ENCODE measurements at regions not wholly inside any gene's neighbourhood (a gene's known extent, or its start where the extent isn't known, plus 50 kb on each side); places are given as distances from the start of the nearest gene placed in this dataset.

DNA sequence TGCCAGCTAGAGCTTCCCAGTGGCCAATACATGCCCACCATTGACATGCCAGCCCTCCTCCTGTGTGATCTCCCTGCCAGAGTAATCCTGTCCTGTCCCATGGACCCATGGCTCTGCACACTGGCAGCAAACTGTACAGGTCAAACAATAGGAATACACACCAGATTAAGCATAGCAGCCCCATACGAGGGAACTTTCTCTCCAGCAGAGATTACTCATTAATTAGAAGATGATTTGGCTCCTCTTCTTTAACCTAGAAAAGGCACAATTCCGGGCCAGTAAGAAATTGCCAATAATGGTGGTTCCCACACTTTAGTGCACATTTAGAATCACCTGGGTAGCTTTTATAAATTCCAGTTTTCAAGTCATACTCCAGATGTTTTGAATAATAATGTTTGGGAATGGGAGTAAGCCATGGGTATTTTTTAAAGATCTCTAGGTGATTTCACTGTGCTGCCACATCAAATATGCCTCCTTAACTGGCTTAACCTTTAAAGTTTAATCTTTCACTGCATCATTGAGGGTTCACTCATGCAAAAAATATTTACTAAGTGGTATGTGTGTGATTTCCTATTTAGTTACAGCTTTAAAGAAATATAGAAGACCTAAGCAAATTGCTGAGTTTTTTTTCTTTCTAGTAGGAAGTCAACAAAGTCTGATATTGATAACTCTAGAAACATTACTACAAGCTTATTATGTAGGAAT, 277.6 kb upstream of the NWD2 start:
- DNase-seq: no peak
- no peak overlapping the region for H2AFZ ChIP-seq (ENCODE audit: insufficient read depth, low read depth, low read length, poor library complexity, severe bottlenecking)
- H3K4me3 ChIP-seq (ENCODE audit: control extremely low read depth in 1 of 5, extremely low read depth in 1 of 5, insufficient read depth in 1 of 5, low read depth in 2 of 5, low read length in 4 of 5): no peak overlapping the region
- H3K9ac ChIP-seq (ENCODE audit: low read length): no peak overlapping the region
- ATAC-seq (ENCODE audit: low read depth): no peak
- H3K4me1 ChIP-seq (ENCODE audit: control insufficient read depth in 2 of 2, insufficient read depth in 2 of 2, low read length in 2 of 2): no peaks in the 10 kb centered on the region
- H3K36me3 ChIP-seq (replicated peaks in 1 of 2; ENCODE audit: control extremely low read depth in 1 of 2, control insufficient read depth in 1 of 2, extremely low read depth in 1 of 2, insufficient read depth in 2 of 2, low read length in 1 of 2): no peaks in the 10 kb centered on the region
- intact Hi-C loops (cut with micrococcal nuclease): no loop called here
- H3K4me1 Mint-ChIP-seq: no peaks in the 10 kb centered on the region
- ChIA-PET CTCF (no interaction called here), POLR2A (no interaction called here)
- no peaks in the 10 kb centered on the region for H3K27me3 ChIP-seq (replicated peaks in 1 of 4; ENCODE audit: control extremely low read depth in 1 of 4, control insufficient read depth in 3 of 4, insufficient read depth in 4 of 4, low read length in 3 of 4)
- H3K9me3 ChIP-seq (ENCODE audit: control extremely low read depth in 1 of 3, control insufficient read depth in 2 of 3, insufficient read depth in 1 of 3, low read length in 2 of 3): no peaks in the 10 kb centered on the region
- no peaks in the 10 kb centered on the region for H4K20me1 ChIP-seq (ENCODE audit: control insufficient read depth, insufficient read depth, low read length, poor library complexity, severe bottlenecking)
- H3K27ac ChIP-seq (ENCODE audit: low read length in 2 of 2): no peak overlapping the region
- TF ChIP-seq, protein P1, sequence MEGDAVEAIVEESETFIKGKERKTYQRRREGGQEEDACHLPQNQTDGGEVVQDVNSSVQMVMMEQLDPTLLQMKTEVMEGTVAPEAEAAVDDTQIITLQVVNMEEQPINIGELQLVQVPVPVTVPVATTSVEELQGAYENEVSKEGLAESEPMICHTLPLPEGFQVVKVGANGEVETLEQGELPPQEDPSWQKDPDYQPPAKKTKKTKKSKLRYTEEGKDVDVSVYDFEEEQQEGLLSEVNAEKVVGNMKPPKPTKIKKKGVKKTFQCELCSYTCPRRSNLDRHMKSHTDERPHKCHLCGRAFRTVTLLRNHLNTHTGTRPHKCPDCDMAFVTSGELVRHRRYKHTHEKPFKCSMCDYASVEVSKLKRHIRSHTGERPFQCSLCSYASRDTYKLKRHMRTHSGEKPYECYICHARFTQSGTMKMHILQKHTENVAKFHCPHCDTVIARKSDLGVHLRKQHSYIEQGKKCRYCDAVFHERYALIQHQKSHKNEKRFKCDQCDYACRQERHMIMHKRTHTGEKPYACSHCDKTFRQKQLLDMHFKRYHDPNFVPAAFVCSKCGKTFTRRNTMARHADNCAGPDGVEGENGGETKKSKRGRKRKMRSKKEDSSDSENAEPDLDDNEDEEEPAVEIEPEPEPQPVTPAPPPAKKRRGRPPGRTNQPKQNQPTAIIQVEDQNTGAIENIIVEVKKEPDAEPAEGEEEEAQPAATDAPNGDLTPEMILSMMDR (IDR thresholded peaks at IDR 0.05): no peak
- no peak for TF ChIP-seq EZH2 (IDR thresholded peaks at IDR 0.05; ENCODE audit: borderline replicate concordance, insufficient read depth, low read depth, low read length, poor library complexity, severe bottlenecking)
- no peak overlapping the region for H3K27ac Mint-ChIP-seq
- no peak overlapping the region for H3K4me2 ChIP-seq (replicated peaks; ENCODE audit: low read depth, low read length, poor library complexity, severe bottlenecking)
- no peak overlapping the region for H3K4me3 Mint-ChIP-seq
- WGBS (ENCODE audit: insufficient coverage): no CpG with 5 or more reads among the region's 2 CpGs
- H3K27me3 Mint-ChIP-seq: no peaks in the 10 kb centered on the region
- no peaks in the 10 kb centered on the region for H3K79me2 ChIP-seq (ENCODE audit: control insufficient read depth, insufficient read depth, low read length)
- H3K9me3 Mint-ChIP-seq (ENCODE audit: insufficient read depth): no peaks in the 10 kb centered on the region

DNA sequence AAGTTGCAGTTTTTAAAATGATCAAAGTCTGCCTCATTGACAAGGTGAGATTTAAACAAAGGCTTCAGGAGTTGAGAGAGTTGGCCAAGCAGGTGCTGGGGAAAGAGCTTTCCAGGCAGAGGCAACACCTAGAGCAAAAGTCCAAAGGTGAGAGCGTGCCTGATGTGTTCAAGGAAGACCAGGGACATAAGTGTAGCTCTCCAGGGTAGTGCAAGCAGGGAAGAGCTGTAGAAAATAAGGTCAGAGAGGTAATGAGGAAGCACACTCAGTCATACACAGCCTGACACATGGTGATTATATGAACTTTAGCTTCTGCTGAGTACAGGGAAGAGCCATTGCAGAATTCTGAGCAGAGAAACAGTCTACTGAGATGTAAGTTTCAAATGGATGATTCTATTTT, 265.0 kb upstream of the NWD2 start:
- H3K4me1 Mint-ChIP-seq: no peaks in the 10 kb centered on the region
- DNase-seq: no peak
- no peaks in the 10 kb centered on the region for H3K9me3 Mint-ChIP-seq (ENCODE audit: insufficient read depth)
- TF ChIP-seq, protein P1 (IDR thresholded peaks at IDR 0.05): no peak
- TF ChIP-seq EZH2 (IDR thresholded peaks at IDR 0.05; ENCODE audit: borderline replicate concordance, insufficient read depth, low read depth, low read length, poor library complexity, severe bottlenecking): no peak
- Histone ChIP-seq H3K27ac (ENCODE audit: low read length in 2 of 2) (no peak overlapping the region), H3K4me2 (replicated peaks; ENCODE audit: low read depth, low read length, poor library complexity, severe bottlenecking) (no peak overlapping the region), H2AFZ (ENCODE audit: insufficient read depth, low read depth, low read length, poor library complexity, severe bottlenecking) (no peak overlapping the region), H3K9ac (ENCODE audit: low read length) (no peak overlapping the region), H3K36me3 (replicated peaks in 1 of 2; ENCODE audit: control extremely low read depth in 1 of 2, control insufficient read depth in 1 of 2, extremely low read depth in 1 of 2, insufficient read depth in 2 of 2, low read length in 1 of 2) (no peaks in the 10 kb centered on the region), H4K20me1 (ENCODE audit: control insufficient read depth, insufficient read depth, low read length, poor library complexity, severe bottlenecking) (no peaks in the 10 kb centered on the region), H3K79me2 (ENCODE audit: control insufficient read depth, insufficient read depth, low read length) (no peaks in the 10 kb centered on the region), H3K27me3 (replicated peaks in 1 of 4; ENCODE audit: control extremely low read depth in 1 of 4, control insufficient read depth in 3 of 4, insufficient read depth in 4 of 4, low read length in 3 of 4) (no peaks in the 10 kb centered on the region), H3K9me3 (ENCODE audit: control extremely low read depth in 1 of 3, control insufficient read depth in 2 of 3, insufficient read depth in 1 of 3, low read length in 2 of 3) (no peaks in the 10 kb centered on the region), H3K4me1 (ENCODE audit: control insufficient read depth in 2 of 2, insufficient read depth in 2 of 2, low read length in 2 of 2) (no peaks in the 10 kb centered on the region), H3K4me3 (ENCODE audit: control extremely low read depth in 1 of 5, extremely low read depth in 1 of 5, insufficient read depth in 1 of 5, low read depth in 2 of 5, low read length in 4 of 5) (no peak overlapping the region)
- no peak for ATAC-seq (ENCODE audit: low read depth)
- WGBS (ENCODE audit: insufficient coverage): 63% methylated on average over 1 of the region's 1 CpG
- no peaks in the 10 kb centered on the region for H3K27me3 Mint-ChIP-seq
- ChIA-PET POLR2A (no interaction called here), CTCF (no interaction called here)
- no peak overlapping the region for H3K27ac Mint-ChIP-seq
- H3K4me3 Mint-ChIP-seq: no peak overlapping the region
- intact Hi-C loops (cut with micrococcal nuclease): no loop called here

Measured in B cell (primary cell).